ENCODE measurements at regions not wholly inside any gene's neighbourhood (a gene's known extent, or its start where the extent isn't known, plus 50 kb on each side); places are given as distances from the start of the nearest gene placed in this dataset.

GRCh38 chr2:146987996-146988395 is 856.8 kb upstream of the ACVR2A start:
- Histone ChIP-seq H3K4me3 (ENCODE audit: low read depth in 1 of 2, low read length in 1 of 2) (no peak overlapping the region), H3K27ac (no peak overlapping the region), H3K4me1 (ENCODE audit: control insufficient read depth in 1 of 2, insufficient read depth in 1 of 2, low read depth in 1 of 2, low read length in 1 of 2) (no peaks in the 10 kb centered on the region), H3K36me3 (no peaks in the 10 kb centered on the region), H3K9me3 (no peaks in the 10 kb centered on the region), H3K27me3 (no peaks in the 10 kb centered on the region)
- TF ChIP-seq, protein P1, sequence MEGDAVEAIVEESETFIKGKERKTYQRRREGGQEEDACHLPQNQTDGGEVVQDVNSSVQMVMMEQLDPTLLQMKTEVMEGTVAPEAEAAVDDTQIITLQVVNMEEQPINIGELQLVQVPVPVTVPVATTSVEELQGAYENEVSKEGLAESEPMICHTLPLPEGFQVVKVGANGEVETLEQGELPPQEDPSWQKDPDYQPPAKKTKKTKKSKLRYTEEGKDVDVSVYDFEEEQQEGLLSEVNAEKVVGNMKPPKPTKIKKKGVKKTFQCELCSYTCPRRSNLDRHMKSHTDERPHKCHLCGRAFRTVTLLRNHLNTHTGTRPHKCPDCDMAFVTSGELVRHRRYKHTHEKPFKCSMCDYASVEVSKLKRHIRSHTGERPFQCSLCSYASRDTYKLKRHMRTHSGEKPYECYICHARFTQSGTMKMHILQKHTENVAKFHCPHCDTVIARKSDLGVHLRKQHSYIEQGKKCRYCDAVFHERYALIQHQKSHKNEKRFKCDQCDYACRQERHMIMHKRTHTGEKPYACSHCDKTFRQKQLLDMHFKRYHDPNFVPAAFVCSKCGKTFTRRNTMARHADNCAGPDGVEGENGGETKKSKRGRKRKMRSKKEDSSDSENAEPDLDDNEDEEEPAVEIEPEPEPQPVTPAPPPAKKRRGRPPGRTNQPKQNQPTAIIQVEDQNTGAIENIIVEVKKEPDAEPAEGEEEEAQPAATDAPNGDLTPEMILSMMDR (IDR thresholded peaks at IDR 0.05) = no peak

GRCh38 chr2:146986161-146986560 is 858.7 kb upstream of the ACVR2A start:
- Histone ChIP-seq H3K27me3 (no peaks in the 10 kb centered on the region), H3K36me3 (no peaks in the 10 kb centered on the region), H3K27ac (no peak overlapping the region), H3K4me3 (ENCODE audit: low read depth in 1 of 2, low read length in 1 of 2) (no peak overlapping the region), H3K9me3 (no peaks in the 10 kb centered on the region), H3K4me1 (ENCODE audit: control insufficient read depth in 1 of 2, insufficient read depth in 1 of 2, low read depth in 1 of 2, low read length in 1 of 2) (no peaks in the 10 kb centered on the region)
- TF ChIP-seq, protein P1 (IDR thresholded peaks at IDR 0.05) = no peak

- no peaks in the 10 kb centered on the region for H3K9me3 ChIP-seq
- H3K27ac ChIP-seq = no peak overlapping the region
- H3K36me3 ChIP-seq = no peaks in the 10 kb centered on the region
- no peaks in the 10 kb centered on the region for H3K27me3 ChIP-seq
- TF ChIP-seq, protein P1 (IDR thresholded peaks at IDR 0.05) = no peak
- H3K4me1 ChIP-seq (ENCODE audit: control insufficient read depth in 1 of 2, insufficient read depth in 1 of 2, low read depth in 1 of 2, low read length in 1 of 2) = no peaks in the 10 kb centered on the region
- H3K4me3 ChIP-seq (ENCODE audit: low read depth in 1 of 2, low read length in 1 of 2) = no peak overlapping the region
Measured at GRCh38 chr2:146985753-146986152, 859.1 kb upstream of the ACVR2A start.

- H3K4me1 ChIP-seq (ENCODE audit: control insufficient read depth in 1 of 2, insufficient read depth in 1 of 2, low read depth in 1 of 2, low read length in 1 of 2) = no peaks in the 10 kb centered on the region
- H3K36me3 ChIP-seq = no peaks in the 10 kb centered on the region
- no peak overlapping the region for H3K4me3 ChIP-seq (ENCODE audit: low read depth in 1 of 2, low read length in 1 of 2)
- no peaks in the 10 kb centered on the region for H3K27me3 ChIP-seq
- TF ChIP-seq, protein P1 (IDR thresholded peaks at IDR 0.05) = no peak
- H3K27ac ChIP-seq = no peak overlapping the region
- no peaks in the 10 kb centered on the region for H3K9me3 ChIP-seq
Measured at GRCh38 chr2:146984014-146984413, 860.8 kb upstream of the ACVR2A start.

- Histone ChIP-seq H3K9me3 (no peaks in the 10 kb centered on the region), H3K27ac (no peak overlapping the region), H3K4me1 (ENCODE audit: control insufficient read depth in 1 of 2, insufficient read depth in 1 of 2, low read depth in 1 of 2, low read length in 1 of 2) (no peaks in the 10 kb centered on the region), H3K4me3 (ENCODE audit: low read depth in 1 of 2, low read length in 1 of 2) (no peak overlapping the region), H3K36me3 (no peaks in the 10 kb centered on the region), H3K27me3 (no peaks in the 10 kb centered on the region)
- TF ChIP-seq, protein P1 (IDR thresholded peaks at IDR 0.05) = no peak
Measured at GRCh38 chr2:146982393-146982846, 862.4 kb upstream of the ACVR2A start.

- no peaks in the 10 kb centered on the region for H3K27me3 ChIP-seq
- TF ChIP-seq, protein P1 (IDR thresholded peaks at IDR 0.05) = no peak
- H3K36me3 ChIP-seq = no peaks in the 10 kb centered on the region
- H3K4me3 ChIP-seq (ENCODE audit: low read depth in 1 of 2, low read length in 1 of 2) = no peak overlapping the region
- H3K27ac ChIP-seq = no peak overlapping the region
- no peaks in the 10 kb centered on the region for H3K4me1 ChIP-seq (ENCODE audit: control insufficient read depth in 1 of 2, insufficient read depth in 1 of 2, low read depth in 1 of 2, low read length in 1 of 2)
- no peaks in the 10 kb centered on the region for H3K9me3 ChIP-seq
Measured at GRCh38 chr2:146981921-146982320, 862.9 kb upstream of the ACVR2A start.

All from neutrophil (primary cell).